GM12801 (cell line): ENCODE measurements at regions not wholly inside any gene's neighbourhood (a gene's known extent, or its start where the extent isn't known, plus 50 kb on each side); places are given as distances from the start of the nearest gene placed in this dataset.

ENCODE experiments used
- CTCF ChIP-seq: IDR thresholded peaks from one replicate; pipeline ENCODE4 v1.5.1; 2011; ENCODE audit warnings: control low read depth; ENCODE audit not compliant: insufficient read length; ENCODE audit errors: extremely low read depth

GRCh38 chr19:13576726-13577125 is 70.4 kb upstream of the CACNA1A start:
- no peak for TF ChIP-seq CTCF

- TF ChIP-seq CTCF: no peak
Measured at GRCh38 chr19:13574933-13575332, 68.7 kb upstream of the CACNA1A start.

- TF ChIP-seq CTCF: no peak
Measured at GRCh38 chr19:13573056-13573667, 66.9 kb upstream of the CACNA1A start.

- no peak for TF ChIP-seq CTCF
Measured at GRCh38 chr19:13561461-13561860, 55.2 kb upstream of the CACNA1A start.

GRCh38 chr19:13557756-13558398 is 51.6 kb upstream of the CACNA1A start:
- TF ChIP-seq CTCF: no peak

GRCh38 chr19:13556552-13556951 is 50.3 kb upstream of the CACNA1A start:
- TF ChIP-seq CTCF: no peak
